ENCODE measurements at regions not wholly inside any gene's neighbourhood (a gene's known extent, or its start where the extent isn't known, plus 50 kb on each side); places are given as distances from the start of the nearest gene placed in this dataset.

- no peaks in the 10 kb centered on the region for H4K20me1 ChIP-seq (ENCODE audit: insufficient read depth, low read depth, low read length)
Observed at GRCh38 chr11:101765932-101766331, 148.9 kb upstream of the CEP126 start.

GRCh38 chr11:101759771-101760450 lies 154.9 kb upstream of the CEP126 start:
- Histone ChIP-seq H3K4me1 (ENCODE audit: low read length) (no peaks in the 10 kb centered on the region), H3K79me2 (ENCODE audit: low read length) (no peaks in the 10 kb centered on the region), H3K9me3 (ENCODE audit: low read length) (no peaks in the 10 kb centered on the region; the same call in 1 of the 2 replicates), H4K20me1 (ENCODE audit: insufficient read depth, low read depth, low read length) (no peaks in the 10 kb centered on the region), H2AFZ (ENCODE audit: low read length) (no peak overlapping the region), H3K9ac (ENCODE audit: low read length) (no peak overlapping the region), H3K27ac (ENCODE audit: low read length) (no peak overlapping the region), H3K4me2 (ENCODE audit: low read depth, low read length, poor library complexity, severe bottlenecking) (no peak overlapping the region), H3K27me3 (ENCODE audit: low read length) (no peaks in the 10 kb centered on the region), H3K36me3 (ENCODE audit: insufficient read depth, low read length) (no peaks in the 10 kb centered on the region), H3K4me3 (ENCODE audit: low read length) (no peak overlapping the region), H3K9me2 (replicated peaks; ENCODE audit: insufficient read depth, low read length) (no peaks in the 10 kb centered on the region)
- no peak for DNase-seq

More at GRCh38 chr11:101765932-101766331, 148.9 kb upstream of the CEP126 start:
- Histone ChIP-seq H3K9ac (ENCODE audit: low read length) (no peak overlapping the region), H3K9me2 (replicated peaks; ENCODE audit: insufficient read depth, low read length) (no peaks in the 10 kb centered on the region; the same call in 1 of the 2 replicates), H3K36me3 (ENCODE audit: insufficient read depth, low read length) (no peaks in the 10 kb centered on the region), H3K27me3 (ENCODE audit: low read length) (no peaks in the 10 kb centered on the region), H2AFZ (ENCODE audit: low read length) (no peak overlapping the region), H3K4me2 (ENCODE audit: low read depth, low read length, poor library complexity, severe bottlenecking) (no peak overlapping the region), H3K4me3 (ENCODE audit: low read length) (no peak overlapping the region), H3K27ac (ENCODE audit: low read length) (no peak overlapping the region), H3K4me1 (ENCODE audit: low read length) (no peaks in the 10 kb centered on the region), H3K9me3 (ENCODE audit: low read length) (peaks cover 13% of the 10 kb centered on the region), H3K79me2 (ENCODE audit: low read length) (no peaks in the 10 kb centered on the region)
- DNase-seq, result no peak

DNA sequence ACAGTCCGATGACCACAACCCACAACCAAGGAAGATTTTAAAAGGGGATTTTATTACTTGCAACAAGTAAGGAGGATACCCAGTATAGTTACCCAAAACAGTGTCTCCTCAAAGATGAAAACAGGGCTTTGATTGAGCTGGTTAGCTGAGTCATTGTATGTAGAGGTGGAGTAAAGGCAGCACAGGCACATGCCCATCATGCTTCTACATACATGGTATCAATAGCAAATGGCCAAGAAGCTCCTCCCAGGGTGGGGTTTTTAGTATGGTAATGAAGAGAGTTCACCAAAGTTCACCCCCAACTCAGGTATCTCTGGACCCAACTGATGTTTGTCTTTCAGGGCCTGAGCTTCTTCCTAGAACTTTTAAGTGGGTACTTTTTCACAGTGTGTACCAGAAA lies 157.1 kb upstream of the CEP126 start:
- Histone ChIP-seq H3K4me2 (ENCODE audit: low read depth, low read length, poor library complexity, severe bottlenecking) (no peak overlapping the region), H3K27ac (ENCODE audit: low read length) (no peak overlapping the region), H3K4me3 (ENCODE audit: low read length) (no peak overlapping the region), H3K9me2 (replicated peaks; ENCODE audit: insufficient read depth, low read length) (0 out of 2 replicates have a peak, but pooled peaks cover 5% of the 10 kb centered on the region), H3K79me2 (ENCODE audit: low read length) (no peaks in the 10 kb centered on the region), H3K9ac (ENCODE audit: low read length) (no peak overlapping the region), H3K27me3 (ENCODE audit: low read length) (no peaks in the 10 kb centered on the region), H3K4me1 (ENCODE audit: low read length) (no peaks in the 10 kb centered on the region), H3K9me3 (ENCODE audit: low read length) (no peaks in the 10 kb centered on the region), H4K20me1 (ENCODE audit: insufficient read depth, low read depth, low read length) (no peaks in the 10 kb centered on the region), H2AFZ (ENCODE audit: low read length) (no peak overlapping the region), H3K36me3 (ENCODE audit: insufficient read depth, low read length) (no peaks in the 10 kb centered on the region)
- no peak for DNase-seq

- H3K79me2 ChIP-seq (ENCODE audit: low read length), result no peaks in the 10 kb centered on the region
Observed at GRCh38 chr11:101748572-101749344, 165.0 kb upstream of the TRPC6 start.

GRCh38 chr11:101745756-101746155 lies 161.9 kb upstream of the TRPC6 start:
- H3K4me3 ChIP-seq (ENCODE audit: low read length), result no peak overlapping the region
- no peaks in the 10 kb centered on the region for H3K4me1 ChIP-seq (ENCODE audit: low read length)
- H3K27me3 ChIP-seq (ENCODE audit: low read length), result no peaks in the 10 kb centered on the region; the same call in 1 of the 2 replicates
- no peaks in the 10 kb centered on the region for H3K36me3 ChIP-seq (ENCODE audit: insufficient read depth, low read length)
- no peak for DNase-seq
- no peak overlapping the region for H3K9ac ChIP-seq (ENCODE audit: low read length)
- H2AFZ ChIP-seq (ENCODE audit: low read length), result no peak overlapping the region
- H3K79me2 ChIP-seq (ENCODE audit: low read length), result no peaks in the 10 kb centered on the region
- H3K27ac ChIP-seq (ENCODE audit: low read length), result no peak overlapping the region
- no peak overlapping the region for H3K4me2 ChIP-seq (ENCODE audit: low read depth, low read length, poor library complexity, severe bottlenecking)
- H4K20me1 ChIP-seq (ENCODE audit: insufficient read depth, low read depth, low read length), result no peaks in the 10 kb centered on the region
- no peaks in the 10 kb centered on the region; the same call in 1 of the 2 replicates for H3K9me3 ChIP-seq (ENCODE audit: low read length)
- H3K9me2 ChIP-seq (replicated peaks; ENCODE audit: insufficient read depth, low read length), result no peaks in the 10 kb centered on the region

More at GRCh38 chr11:101748572-101749344, 165.0 kb upstream of the TRPC6 start:
- H3K4me3 ChIP-seq (ENCODE audit: low read length), result no peak overlapping the region
- H3K9me3 ChIP-seq (ENCODE audit: low read length), result no peaks in the 10 kb centered on the region; the same call in 1 of the 2 replicates
- 0 out of 2 replicates have a peak, but pooled peaks cover 5% of the 10 kb centered on the region for H3K9me2 ChIP-seq (replicated peaks; ENCODE audit: insufficient read depth, low read length)
- 0 out of 2 replicates have a peak overlapping the region, but pooled peaks have one; percentile 3 for H2AFZ ChIP-seq (ENCODE audit: low read length)
- H4K20me1 ChIP-seq (ENCODE audit: insufficient read depth, low read depth, low read length), result no peaks in the 10 kb centered on the region
- H3K4me1 ChIP-seq (ENCODE audit: low read length), result no peaks in the 10 kb centered on the region
- H3K4me2 ChIP-seq (ENCODE audit: low read depth, low read length, poor library complexity, severe bottlenecking), result no peak overlapping the region
- H3K27me3 ChIP-seq (ENCODE audit: low read length), result no peaks in the 10 kb centered on the region; the same call in 1 of the 2 replicates
- DNase-seq, result no peak
- H3K9ac ChIP-seq (ENCODE audit: low read length), result no peak overlapping the region
- H3K36me3 ChIP-seq (ENCODE audit: insufficient read depth, low read length), result no peaks in the 10 kb centered on the region
- H3K27ac ChIP-seq (ENCODE audit: low read length), result no peak overlapping the region

DNA sequence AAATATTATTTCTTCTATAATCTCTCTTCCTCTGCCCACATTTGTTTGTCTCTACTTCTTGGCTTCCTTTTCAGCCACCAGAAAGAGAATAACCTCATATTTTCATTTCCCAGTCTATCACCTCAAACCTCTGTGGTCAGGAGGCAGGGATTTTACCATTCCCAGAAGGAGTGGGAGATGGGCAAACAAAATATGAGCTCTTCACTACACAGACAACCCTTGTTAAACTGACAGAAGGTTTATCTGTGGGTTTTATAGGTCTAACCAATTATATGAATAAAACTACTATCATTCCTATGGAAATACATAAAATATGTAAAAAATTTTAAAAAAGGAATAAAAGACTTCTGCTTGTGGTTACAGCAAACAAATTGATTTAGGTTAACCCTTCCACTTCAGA lies 160.0 kb upstream of the TRPC6 start:
- no peak overlapping the region for H3K9ac ChIP-seq (ENCODE audit: low read length)
- H3K27me3 ChIP-seq (ENCODE audit: low read length), result no peaks in the 10 kb centered on the region; the same call in 1 of the 2 replicates
- no peaks in the 10 kb centered on the region; the same call in 1 of the 2 replicates for H3K9me3 ChIP-seq (ENCODE audit: low read length)
- no peak overlapping the region for H2AFZ ChIP-seq (ENCODE audit: low read length)
- no peak overlapping the region for H3K27ac ChIP-seq (ENCODE audit: low read length)
- H3K4me3 ChIP-seq (ENCODE audit: low read length), result no peak overlapping the region
- H3K9me2 ChIP-seq (replicated peaks; ENCODE audit: insufficient read depth, low read length), result no peaks in the 10 kb centered on the region
- no peak for DNase-seq
- no peaks in the 10 kb centered on the region for H3K36me3 ChIP-seq (ENCODE audit: insufficient read depth, low read length)
- no peaks in the 10 kb centered on the region for H3K79me2 ChIP-seq (ENCODE audit: low read length)
- H3K4me1 ChIP-seq (ENCODE audit: low read length), result no peaks in the 10 kb centered on the region
- no peaks in the 10 kb centered on the region for H4K20me1 ChIP-seq (ENCODE audit: insufficient read depth, low read depth, low read length)
- no peak overlapping the region for H3K4me2 ChIP-seq (ENCODE audit: low read depth, low read length, poor library complexity, severe bottlenecking)

- Histone ChIP-seq H2AFZ (ENCODE audit: low read length) (no peak overlapping the region), H3K9ac (ENCODE audit: low read length) (no peak overlapping the region), H3K4me3 (ENCODE audit: low read length) (no peak overlapping the region), H3K4me1 (ENCODE audit: low read length) (no peaks in the 10 kb centered on the region), H3K9me3 (ENCODE audit: low read length) (no peaks in the 10 kb centered on the region; the same call in 1 of the 2 replicates), H3K36me3 (ENCODE audit: insufficient read depth, low read length) (no peaks in the 10 kb centered on the region), H3K9me2 (replicated peaks; ENCODE audit: insufficient read depth, low read length) (no peaks in the 10 kb centered on the region), H3K27me3 (ENCODE audit: low read length) (no peaks in the 10 kb centered on the region), H3K27ac (ENCODE audit: low read length) (no peak overlapping the region), H4K20me1 (ENCODE audit: insufficient read depth, low read depth, low read length) (no peaks in the 10 kb centered on the region), H3K79me2 (ENCODE audit: low read length) (no peaks in the 10 kb centered on the region), H3K4me2 (ENCODE audit: low read depth, low read length, poor library complexity, severe bottlenecking) (no peak overlapping the region)
- DNase-seq, result no peak
Observed at GRCh38 chr11:101741479-101742175, 157.8 kb upstream of the TRPC6 start.

DNA sequence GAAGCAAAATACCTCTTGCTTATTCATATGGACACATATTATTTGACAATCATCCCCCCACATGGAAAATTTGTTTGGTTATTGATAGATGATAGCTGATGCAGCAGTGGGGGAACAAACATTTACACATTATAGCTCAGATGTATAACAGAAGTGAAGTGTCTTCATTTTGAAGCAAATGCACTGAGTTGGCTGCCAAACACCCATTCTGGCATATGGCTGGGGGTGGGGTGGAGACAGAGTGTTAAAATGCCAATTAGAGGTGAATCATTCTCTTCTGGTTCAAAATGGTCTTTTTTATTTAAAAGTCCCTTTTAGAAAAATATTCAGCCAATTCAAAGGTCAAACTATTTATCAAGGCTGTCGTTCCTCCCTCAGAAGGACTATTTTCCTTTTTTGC lies 157.3 kb upstream of the TRPC6 start:
- H2AFZ ChIP-seq (ENCODE audit: low read length), result no peak overlapping the region
- no peak overlapping the region for H3K4me2 ChIP-seq (ENCODE audit: low read depth, low read length, poor library complexity, severe bottlenecking)
- H3K27ac ChIP-seq (ENCODE audit: low read length), result no peak overlapping the region
- H3K27me3 ChIP-seq (ENCODE audit: low read length), result no peaks in the 10 kb centered on the region
- no peak overlapping the region for H3K9ac ChIP-seq (ENCODE audit: low read length)
- H4K20me1 ChIP-seq (ENCODE audit: insufficient read depth, low read depth, low read length), result no peaks in the 10 kb centered on the region
- no peak overlapping the region for H3K4me3 ChIP-seq (ENCODE audit: low read length)
- no peaks in the 10 kb centered on the region for H3K9me2 ChIP-seq (replicated peaks; ENCODE audit: insufficient read depth, low read length)
- H3K9me3 ChIP-seq (ENCODE audit: low read length), result no peaks in the 10 kb centered on the region; the same call in 1 of the 2 replicates
- H3K79me2 ChIP-seq (ENCODE audit: low read length), result no peaks in the 10 kb centered on the region
- H3K36me3 ChIP-seq (ENCODE audit: insufficient read depth, low read length), result no peaks in the 10 kb centered on the region
- H3K4me1 ChIP-seq (ENCODE audit: low read length), result no peaks in the 10 kb centered on the region
- DNase-seq, result no peak
